OCI-LY3 (cell line): ENCODE measurements at regions not wholly inside any gene's neighbourhood (a gene's known extent, or its start where the extent isn't known, plus 50 kb on each side); places are given as distances from the start of the nearest gene placed in this dataset.

ENCODE experiments used
- H2AFZ ChIP-seq: fragments of 200-600, 300-600 bp; shearing (Covaris generic); 2 replicates; pipeline ENCODE4 v1.6.0; 2014; ENCODE audit warnings: antibody characterized with exemption, low read depth, low read length
- H3K27ac ChIP-seq: fragments of 200-600, 300-600 bp; sonication (generic); 2 replicates; pipeline ENCODE4 v1.5.1; 2014; ENCODE audit warnings: mild to moderate bottlenecking, low read length, moderate library complexity, mixed read lengths
- H3K27me3 ChIP-seq: fragments of 200-600, 300-600 bp; sonication (generic); 2 replicates; pipeline ENCODE4 v1.6.1; 2014; ENCODE audit warnings: low read depth, low read length, mixed read lengths
- H3K36me3 ChIP-seq: fragments of 200-600, 300-600 bp; sonication (generic); replicated peaks from 2 replicates; pipeline ENCODE3; 2014; ENCODE audit warnings: low read depth, low read length, mixed read lengths
- H3K4me1 ChIP-seq: fragments of 300-600, 200-600 bp; sonication (generic); 2 replicates; pipeline ENCODE4 v1.6.1; 2014; ENCODE audit warnings: low read length, mixed read lengths
- H3K4me2 ChIP-seq: fragments of 200-600, 300-600 bp; sonication (generic); 2 replicates; pipeline ENCODE4 v1.6.1; 2014; ENCODE audit warnings: low read length, mixed read lengths
- H3K4me3 ChIP-seq: fragments of 300-600, 200-600 bp; sonication (generic); 2 replicates; pipeline ENCODE4 v1.5.1; 2014; ENCODE audit warnings: antibody characterized with exemption, mild to moderate bottlenecking, low read length, moderate library complexity
- H3K79me2 ChIP-seq: fragments of 300-600, 200-600 bp; shearing (Covaris generic); 2 replicates; pipeline ENCODE4 v1.6.1; 2014; ENCODE audit warnings: mild to moderate bottlenecking, low read length, mixed read lengths
- H3K9ac ChIP-seq: fragments of 300-600, 200-600 bp; shearing (Covaris generic); 2 replicates; pipeline ENCODE4 v1.6.0; 2014; ENCODE audit warnings: mild to moderate bottlenecking, low read length, moderate library complexity
- H3K9me3 ChIP-seq: fragments of 200-600, 300-600 bp; shearing (Covaris generic); 2 replicates; pipeline ENCODE4 v1.6.1; 2014; ENCODE audit warnings: low read length, mixed read lengths; ENCODE audit not compliant: insufficient read depth
- H4K20me1 ChIP-seq: fragments of 200-600, 300-600 bp; sonication (generic); 2 replicates; pipeline ENCODE4 v1.6.1; 2016; ENCODE audit warnings: low read length, mixed read lengths; ENCODE audit not compliant: insufficient read depth
- CTCF ChIP-seq: fragments of 200-600, 300-600 bp; sonication (generic); IDR thresholded peaks from 2 replicates; pipeline ENCODE4 v1.5.1; 2014; ENCODE audit warnings: antibody characterized with exemption, low read length, low read depth
- EZH2phosphoT487 ChIP-seq: fragments of 200-600 bp; shearing (Covaris generic); IDR thresholded peaks from 2 replicates; pipeline ENCODE4 v1.6.1; 2018; ENCODE audit warnings: antibody characterized with exemption, mixed run types, low read depth

DNA sequence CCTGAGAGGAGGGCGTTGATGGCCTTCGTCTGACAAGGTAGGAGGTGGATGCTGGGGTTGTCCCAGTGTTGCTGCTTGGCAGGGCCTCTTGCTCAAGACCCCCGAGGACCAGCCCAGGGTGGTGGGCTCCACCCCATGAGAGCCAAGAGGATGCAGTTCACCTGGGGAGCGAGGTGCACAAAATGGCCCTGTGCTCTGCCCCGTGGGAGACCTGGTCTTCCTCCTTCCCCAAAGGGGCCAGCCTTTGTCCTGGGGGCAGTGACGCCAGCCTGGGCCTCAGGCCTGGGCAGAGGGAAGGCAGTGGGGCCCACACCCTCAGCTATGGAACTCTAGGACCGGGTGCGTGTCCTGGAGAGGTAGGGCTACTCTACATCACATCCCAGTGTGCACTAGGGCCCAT lies 1233.3 kb downstream of the TBC1D22A start:
- Histone ChIP-seq H3K36me3 (peaks cover 5% of the 10 kb centered on the region), H3K9me3 (peaks cover 7% of the 10 kb centered on the region; the same call in 1 of the 2 replicates)
- no peak for TF ChIP-seq CTCF
- TF ChIP-seq EZH2phosphoT487 = no peak

GRCh38 chr22:47995264-47995627 lies 1232.8 kb downstream of the TBC1D22A start:
- Histone ChIP-seq H3K79me2 (no peaks in the 10 kb centered on the region), H3K36me3 (peaks cover 5% of the 10 kb centered on the region), H3K4me1 (peaks cover 41% of the 10 kb centered on the region), H3K9ac (no peak overlapping the region), H3K27me3 (no peaks in the 10 kb centered on the region), H3K4me2 (no peak overlapping the region), H3K4me3 (no peak overlapping the region), H3K27ac (no peak overlapping the region), H2AFZ (no peak overlapping the region), H3K9me3 (peaks cover 7% of the 10 kb centered on the region; the same call in 1 of the 2 replicates), H4K20me1 (no peaks in the 10 kb centered on the region)
- TF ChIP-seq CTCF = no peak
- no peak for TF ChIP-seq EZH2phosphoT487

More for the DNA sequence above, 1233.3 kb downstream of the TBC1D22A start:
- no peak overlapping the region for H3K4me3 ChIP-seq
- H3K79me2 ChIP-seq = no peaks in the 10 kb centered on the region
- H3K27me3 ChIP-seq = no peaks in the 10 kb centered on the region
- peak overlapping the region; percentile 63 for H3K4me2 ChIP-seq
- no peak overlapping the region for H2AFZ ChIP-seq
- no peaks in the 10 kb centered on the region for H4K20me1 ChIP-seq
- peak overlapping the region; percentile 78 for H3K27ac ChIP-seq
- peak overlapping the region; percentile 22; the same call in 1 of the 2 replicates for H3K9ac ChIP-seq
- H3K4me1 ChIP-seq = peaks cover 36% of the 10 kb centered on the region

DNA sequence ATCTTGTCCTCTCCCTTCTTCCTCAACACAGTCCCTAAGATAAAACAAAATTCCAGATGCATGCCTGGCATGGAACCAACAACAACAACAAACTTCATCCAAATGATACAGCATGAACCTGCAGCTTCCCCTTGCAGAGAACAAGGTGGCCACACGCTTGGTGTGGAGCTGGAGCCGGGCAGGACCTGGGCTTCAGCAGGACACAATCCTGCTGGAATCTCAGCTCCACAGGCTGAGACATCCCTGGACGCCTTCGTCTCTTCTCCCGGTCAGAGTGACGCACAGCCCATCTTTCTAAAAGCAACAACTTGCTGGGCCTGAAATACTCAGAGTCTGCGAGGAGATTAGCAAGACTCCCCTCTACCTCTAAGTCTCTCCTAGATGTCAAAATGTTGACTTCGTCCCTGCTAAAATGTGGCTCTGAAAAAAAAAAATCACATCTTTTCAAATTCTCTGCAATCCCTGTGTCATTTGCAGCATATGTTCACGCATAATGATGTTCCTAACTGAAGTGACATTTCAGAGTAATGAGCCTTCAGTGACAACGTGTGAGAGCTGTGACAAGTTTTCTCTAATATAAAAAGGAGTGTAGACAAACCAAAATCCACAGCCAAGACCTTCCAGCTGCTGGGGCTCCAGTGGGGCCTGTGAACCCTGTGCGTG lies 1232.3 kb downstream of the TBC1D22A start:
- Histone ChIP-seq H3K9ac (no peak overlapping the region), H3K4me2 (no peak overlapping the region), H3K4me3 (no peak overlapping the region), H3K79me2 (no peaks in the 10 kb centered on the region), H3K4me1 (peaks cover 46% of the 10 kb centered on the region), H2AFZ (no peak overlapping the region), H3K9me3 (peaks cover 7% of the 10 kb centered on the region; the same call in 1 of the 2 replicates), H4K20me1 (no peaks in the 10 kb centered on the region), H3K27ac (no peak overlapping the region), H3K27me3 (no peaks in the 10 kb centered on the region), H3K36me3 (peaks cover 5% of the 10 kb centered on the region)
- TF ChIP-seq CTCF = no peak
- TF ChIP-seq EZH2phosphoT487 = no peak

DNA sequence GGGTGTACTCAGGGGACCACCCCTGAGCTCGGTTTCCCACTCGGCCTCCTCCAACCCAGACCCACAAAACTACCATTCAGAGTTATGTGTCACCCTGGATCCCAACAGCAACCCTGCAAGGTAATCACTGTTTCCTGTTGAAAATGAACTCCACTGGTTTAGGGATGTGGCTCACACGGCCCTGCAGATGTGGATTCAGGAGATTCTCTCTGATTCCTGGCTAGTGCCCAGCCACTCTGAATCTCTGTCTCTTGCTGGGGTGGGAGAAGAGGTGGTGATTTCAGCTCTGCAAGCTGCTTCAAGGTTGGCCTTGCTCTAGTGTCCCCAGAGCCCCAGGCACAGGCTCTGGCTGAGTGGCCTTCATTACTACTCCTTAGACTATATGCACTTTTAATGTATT lies 1231.6 kb downstream of the TBC1D22A start:
- peaks cover 51% of the 10 kb centered on the region for H3K4me1 ChIP-seq
- no peaks in the 10 kb centered on the region for H3K79me2 ChIP-seq
- no peak overlapping the region for H3K9ac ChIP-seq
- H3K4me2 ChIP-seq = no peak overlapping the region
- no peak overlapping the region for H3K27ac ChIP-seq
- H2AFZ ChIP-seq = no peak overlapping the region
- H3K4me3 ChIP-seq = no peak overlapping the region
- H4K20me1 ChIP-seq = no peaks in the 10 kb centered on the region
- H3K27me3 ChIP-seq = no peaks in the 10 kb centered on the region
- peaks cover 7% of the 10 kb centered on the region; the same call in 1 of the 2 replicates for H3K9me3 ChIP-seq
- H3K36me3 ChIP-seq = peaks cover 5% of the 10 kb centered on the region
- no peak for TF ChIP-seq EZH2phosphoT487
- TF ChIP-seq CTCF = no peak
